BE2C (cell line): ENCODE measurements at regions not wholly inside any gene's neighbourhood (a gene's known extent, or its start where the extent isn't known, plus 50 kb on each side); places are given as distances from the start of the nearest gene placed in this dataset.

Experiments
- DNase-seq: peaks from one replicate; pipeline ENCODE4 v3.0.0-alpha.2; 2020
- H3K27me3 ChIP-seq: fragments of 250-450 bp; sonication (Bioruptor Pico); 2 replicates; pipeline ENCODE4 v1.5.1; 2020; ENCODE audit warnings: mild to moderate bottlenecking
- H3K36me3 ChIP-seq: fragments of 250-450 bp; sonication (Bioruptor Pico); 2 replicates; pipeline ENCODE4 v1.5.1; 2020; ENCODE audit warnings: mild to moderate bottlenecking
- H3K4me1 ChIP-seq: fragments of 250-450 bp; sonication (Bioruptor Pico); 2 replicates; pipeline ENCODE4 v1.5.1; 2020
- H3K4me3 ChIP-seq: 2 replicates; pipeline ENCODE4 v1.5.1; 2011; ENCODE audit warnings: low read depth, low read length
- H3K9me3 ChIP-seq: fragments of 250-450 bp; sonication (Bioruptor Pico); 2 replicates; pipeline ENCODE4 v1.5.1; 2020
- TF ChIP-seq, protein P1 (sequence below): IDR thresholded peaks from 2 replicates; pipeline ENCODE4 v1.5.1; 2012; ENCODE audit warnings: mild to moderate bottlenecking, low read depth, low read length

DNA sequence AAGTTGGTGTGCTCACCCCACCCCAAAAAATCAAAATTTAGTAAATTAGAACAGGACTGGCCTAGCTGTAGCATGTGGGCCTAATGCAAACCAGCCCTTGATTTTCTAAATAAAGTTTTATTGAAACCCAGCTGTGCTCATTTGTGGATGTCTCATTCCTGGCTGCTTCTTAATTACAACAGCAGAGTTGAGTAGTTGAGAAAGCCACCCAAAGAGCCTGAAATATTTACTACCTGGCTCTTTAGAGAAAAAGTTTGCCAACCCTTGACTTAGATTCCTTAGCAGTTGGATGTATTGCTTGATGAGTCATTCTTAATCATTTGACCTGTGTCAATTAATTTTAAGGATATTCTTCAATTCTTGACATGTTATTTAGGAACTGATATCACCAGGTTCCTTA, 168.3 kb upstream of the PUDP start:
- Histone ChIP-seq H3K36me3 (no peaks in the 10 kb centered on the region), H3K9me3 (no peaks in the 10 kb centered on the region), H3K27me3 (no peaks in the 10 kb centered on the region), H3K4me1 (no peaks in the 10 kb centered on the region), H3K4me3 (no peak overlapping the region)
- no peak for DNase-seq
- TF ChIP-seq, protein P1, sequence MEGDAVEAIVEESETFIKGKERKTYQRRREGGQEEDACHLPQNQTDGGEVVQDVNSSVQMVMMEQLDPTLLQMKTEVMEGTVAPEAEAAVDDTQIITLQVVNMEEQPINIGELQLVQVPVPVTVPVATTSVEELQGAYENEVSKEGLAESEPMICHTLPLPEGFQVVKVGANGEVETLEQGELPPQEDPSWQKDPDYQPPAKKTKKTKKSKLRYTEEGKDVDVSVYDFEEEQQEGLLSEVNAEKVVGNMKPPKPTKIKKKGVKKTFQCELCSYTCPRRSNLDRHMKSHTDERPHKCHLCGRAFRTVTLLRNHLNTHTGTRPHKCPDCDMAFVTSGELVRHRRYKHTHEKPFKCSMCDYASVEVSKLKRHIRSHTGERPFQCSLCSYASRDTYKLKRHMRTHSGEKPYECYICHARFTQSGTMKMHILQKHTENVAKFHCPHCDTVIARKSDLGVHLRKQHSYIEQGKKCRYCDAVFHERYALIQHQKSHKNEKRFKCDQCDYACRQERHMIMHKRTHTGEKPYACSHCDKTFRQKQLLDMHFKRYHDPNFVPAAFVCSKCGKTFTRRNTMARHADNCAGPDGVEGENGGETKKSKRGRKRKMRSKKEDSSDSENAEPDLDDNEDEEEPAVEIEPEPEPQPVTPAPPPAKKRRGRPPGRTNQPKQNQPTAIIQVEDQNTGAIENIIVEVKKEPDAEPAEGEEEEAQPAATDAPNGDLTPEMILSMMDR: no peak

DNA sequence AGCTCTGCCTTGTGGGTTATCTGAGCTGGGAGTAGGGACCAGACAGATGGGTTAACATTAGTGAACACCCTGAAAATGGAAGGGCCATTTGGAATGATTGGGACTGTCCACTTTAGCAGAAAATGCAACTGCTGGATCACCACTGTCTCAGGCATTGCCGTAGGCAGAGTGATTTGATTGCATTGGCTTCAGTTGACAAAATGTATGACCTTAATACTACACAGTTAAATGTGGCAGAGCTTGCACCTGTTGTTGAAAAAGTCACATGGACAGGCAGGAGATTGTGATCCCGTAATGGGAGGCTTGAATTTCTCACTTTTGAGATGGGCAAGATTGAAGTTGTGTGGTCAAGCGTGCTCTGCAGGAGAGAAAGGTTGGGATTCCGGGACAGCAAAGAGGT, 166.5 kb upstream of the PUDP start:
- H3K4me3 ChIP-seq: no peak overlapping the region
- TF ChIP-seq, protein P1: no peak

DNA sequence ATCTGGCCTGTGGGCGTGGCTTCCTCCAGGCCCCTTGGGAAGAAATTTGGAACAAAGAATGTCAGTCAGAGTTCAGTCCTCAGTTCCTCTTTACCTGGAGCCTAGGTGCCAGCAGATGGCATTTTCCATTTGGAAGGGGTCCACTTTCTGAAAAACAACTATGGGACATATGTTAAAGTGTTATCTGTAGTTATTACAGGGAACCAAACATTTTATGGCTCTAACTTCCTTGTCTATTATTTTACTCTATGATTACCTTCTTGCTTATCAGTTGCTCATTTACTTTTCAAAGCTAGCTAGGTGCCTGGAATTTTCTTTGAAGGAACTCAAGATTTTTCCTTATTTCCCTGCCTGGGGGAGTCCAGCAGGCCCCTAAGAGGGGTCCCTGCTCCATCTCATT, 159.8 kb upstream of the PUDP start:
- Histone ChIP-seq H3K4me3 (no peak overlapping the region), H3K36me3 (no peaks in the 10 kb centered on the region), H3K4me1 (no peaks in the 10 kb centered on the region), H3K9me3 (no peaks in the 10 kb centered on the region), H3K27me3 (no peaks in the 10 kb centered on the region)
- TF ChIP-seq, protein P1: no peak
- no peak for DNase-seq

More for the DNA sequence above, 166.5 kb upstream of the PUDP start:
- no peaks in the 10 kb centered on the region for H3K4me1 ChIP-seq
- DNase-seq: no peak
- H3K36me3 ChIP-seq: no peaks in the 10 kb centered on the region
- no peaks in the 10 kb centered on the region for H3K27me3 ChIP-seq
- H3K9me3 ChIP-seq: no peaks in the 10 kb centered on the region

DNA sequence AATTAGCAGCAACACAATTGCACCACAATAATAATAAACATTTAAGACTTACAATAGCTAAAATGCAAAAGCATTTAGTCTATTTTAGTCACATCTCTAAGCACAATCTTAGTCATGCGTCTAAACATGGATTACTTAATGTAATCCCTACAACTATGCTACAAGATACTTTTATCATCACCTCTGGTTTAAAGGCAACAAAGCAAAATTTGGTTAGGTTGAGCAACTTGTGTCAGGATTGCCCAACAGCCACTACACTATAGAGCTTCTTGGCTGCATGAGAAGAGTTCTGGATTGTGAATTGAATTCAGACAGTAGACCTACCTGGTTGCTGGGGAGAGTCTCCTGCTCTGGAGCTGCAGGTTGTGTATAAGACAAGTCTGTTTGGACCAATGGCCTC, 146.5 kb upstream of the PUDP start:
- H3K4me1 ChIP-seq: no peaks in the 10 kb centered on the region
- H3K4me3 ChIP-seq: no peak overlapping the region
- DNase-seq: no peak
- TF ChIP-seq, protein P1: no peak
- no peaks in the 10 kb centered on the region for H3K9me3 ChIP-seq
- no peaks in the 10 kb centered on the region for H3K27me3 ChIP-seq
- H3K36me3 ChIP-seq: no peaks in the 10 kb centered on the region

DNA sequence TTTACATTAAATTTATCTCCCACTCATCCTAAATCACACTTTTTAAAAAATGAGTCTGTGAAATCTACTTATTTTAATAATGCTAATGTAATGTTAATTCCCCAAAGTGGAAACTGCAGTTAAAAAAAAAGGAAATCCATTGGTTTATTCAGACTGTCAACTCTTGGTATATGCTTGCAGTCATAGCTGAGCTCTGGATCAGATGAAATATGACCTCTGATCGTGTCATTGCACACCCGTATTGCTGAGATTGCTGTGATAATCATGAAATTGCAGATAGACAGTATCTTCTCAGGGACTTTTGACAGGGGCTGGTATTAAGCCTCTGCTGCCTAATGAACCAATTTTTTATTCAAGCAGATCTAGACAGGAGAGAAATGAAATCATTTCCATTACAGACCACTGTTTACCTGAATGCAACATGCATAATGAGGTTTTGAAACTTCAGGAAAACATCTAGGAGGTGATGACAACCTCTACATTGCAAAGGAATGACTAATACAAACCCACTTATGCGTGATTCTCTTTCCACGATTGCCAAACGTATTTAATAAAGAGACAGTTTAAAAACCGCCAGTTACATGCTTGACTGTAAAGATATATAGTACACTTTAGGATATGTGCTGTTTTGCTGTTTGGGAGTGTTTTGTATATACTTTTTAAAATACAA, 138.3 kb upstream of the PUDP start:
- no peak for DNase-seq
- TF ChIP-seq, protein P1: no peak
- no peaks in the 10 kb centered on the region for H3K36me3 ChIP-seq

DNA sequence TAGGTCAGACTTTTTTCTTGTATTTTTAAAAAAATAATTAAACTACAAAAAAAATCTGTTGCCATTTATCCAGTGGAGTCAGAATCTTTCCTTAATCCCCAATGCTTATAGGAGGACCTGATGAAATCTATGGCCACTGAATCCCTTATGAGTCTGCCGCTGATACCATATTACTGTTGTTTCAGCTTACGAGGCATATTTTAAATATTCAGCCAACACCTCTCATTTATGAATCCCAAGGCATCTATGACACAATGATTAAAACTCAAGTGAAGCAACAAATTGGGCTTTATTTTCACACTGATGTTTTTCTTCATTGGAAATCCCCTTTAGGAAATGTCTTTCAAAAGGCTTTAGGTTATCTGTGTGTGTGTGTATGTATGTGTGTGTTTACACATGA, 137.8 kb upstream of the PUDP start:
- no peaks in the 10 kb centered on the region for H3K36me3 ChIP-seq
- H3K9me3 ChIP-seq: no peaks in the 10 kb centered on the region
- TF ChIP-seq, protein P1: no peak
- no peak for DNase-seq
- H3K4me3 ChIP-seq: no peak overlapping the region
- H3K4me1 ChIP-seq: no peaks in the 10 kb centered on the region
- H3K27me3 ChIP-seq: no peaks in the 10 kb centered on the region

More for the DNA sequence above, 138.3 kb upstream of the PUDP start:
- no peaks in the 10 kb centered on the region for H3K4me1 ChIP-seq
- no peaks in the 10 kb centered on the region for H3K9me3 ChIP-seq
- no peaks in the 10 kb centered on the region for H3K27me3 ChIP-seq
- H3K4me3 ChIP-seq: no peak overlapping the region
